Neural progenitor cell (in vitro differentiated cells): ENCODE measurements at regions not wholly inside any gene's neighbourhood (a gene's known extent, or its start where the extent isn't known, plus 50 kb on each side); places are given as distances from the start of the nearest gene placed in this dataset.

Experiments used
- CTCF ChIP-seq: fragments of 200-600 bp; sonication (generic); IDR thresholded peaks from 2 replicates; pipeline ENCODE4 v1.5.1; 2017; ENCODE audit warnings: antibody characterized with exemption, mild to moderate bottlenecking
- EZH2 ChIP-seq: fragments of 200-600 bp; sonication (generic); IDR thresholded peaks from 2 replicates; pipeline ENCODE4 v1.6.1; 2017; ENCODE audit warnings: antibody characterized with exemption, mild to moderate bottlenecking, moderate library complexity
- EZH2phosphoT487 ChIP-seq: fragments of 200-600 bp; sonication (generic); IDR thresholded peaks from 2 replicates; pipeline ENCODE4 v1.6.1; 2017; ENCODE audit warnings: antibody characterized with exemption

- no peak for TF ChIP-seq CTCF
- no peak for TF ChIP-seq EZH2
- no peak for TF ChIP-seq EZH2phosphoT487
Measured at GRCh38 chr16:77009453-77009852, 181.5 kb upstream of the MON1B start.
